ENCODE measurements at regions not wholly inside any gene's neighbourhood (a gene's known extent, or its start where the extent isn't known, plus 50 kb on each side); places are given as distances from the start of the nearest gene placed in this dataset.

DNA sequence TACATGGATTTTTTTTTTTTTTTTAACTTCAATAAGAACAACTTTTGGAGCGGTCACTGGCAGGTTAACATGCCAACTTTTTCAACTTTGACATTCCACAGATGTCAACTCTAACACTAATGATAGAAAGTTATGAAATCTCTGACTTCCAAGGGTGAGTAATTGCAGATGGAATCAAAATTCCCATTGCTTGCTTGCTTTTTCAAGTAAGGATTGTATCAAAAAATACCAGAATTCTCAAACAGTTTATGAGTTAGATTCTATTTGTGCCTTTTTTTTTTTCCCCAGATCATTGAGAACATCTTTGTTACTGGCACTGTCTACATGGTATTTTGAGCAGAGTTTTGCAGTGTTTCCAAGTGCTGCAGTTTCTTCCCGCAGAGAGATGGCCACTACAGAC lies 50.3 kb upstream of the OTUD4 start:
- no peak for DNase-seq
